HT-29 (cell line): ENCODE measurements at regions not wholly inside any gene's neighbourhood (a gene's known extent, or its start where the extent isn't known, plus 50 kb on each side); places are given as distances from the start of the nearest gene placed in this dataset.

Experiments
- DNase-seq: peaks from one replicate; pipeline ENCODE4 v3.0.0-alpha.2; 2015; ENCODE audit warnings: low spot score

GRCh38 chr13:33891196-33891742 lies 73.3 kb downstream of the RFC3 start:
- no peak for DNase-seq

GRCh38 chr13:33893559-33893958 lies 75.6 kb downstream of the RFC3 start:
- no peak for DNase-seq

GRCh38 chr13:33904431-33904830 lies 86.5 kb downstream of the RFC3 start:
- no peak for DNase-seq

GRCh38 chr13:33908116-33908515 lies 90.2 kb downstream of the RFC3 start:
- DNase-seq: no peak

GRCh38 chr13:33910255-33910654 lies 92.3 kb downstream of the RFC3 start:
- DNase-seq: no peak

- DNase-seq: no peak
Measured at GRCh38 chr13:33911521-33911920, 93.6 kb downstream of the RFC3 start.

- no peak for DNase-seq
Measured at GRCh38 chr13:33913829-33914228, 95.9 kb downstream of the RFC3 start.

GRCh38 chr13:33917190-33917589 lies 99.2 kb downstream of the RFC3 start:
- no peak for DNase-seq

GRCh38 chr13:33918199-33918932 lies 100.4 kb downstream of the RFC3 start:
- no peak for DNase-seq

- no peak for DNase-seq
Measured at GRCh38 chr13:33919120-33919519, 101.2 kb downstream of the RFC3 start.

- DNase-seq: no peak
Measured at GRCh38 chr13:33925563-33925962, 107.6 kb downstream of the RFC3 start.

- no peak for DNase-seq
Measured at GRCh38 chr13:33927315-33927714, 109.4 kb downstream of the RFC3 start.

- DNase-seq: peak; percentile 95
Measured at GRCh38 chr13:33931397-33932311, 113.7 kb downstream of the RFC3 start.

GRCh38 chr13:33932769-33933406 lies 114.9 kb downstream of the RFC3 start:
- DNase-seq: no peak

- no peak for DNase-seq
Measured at GRCh38 chr13:33933810-33934209, 115.9 kb downstream of the RFC3 start.

- no peak for DNase-seq
Measured at GRCh38 chr13:33934343-33934742, 116.4 kb downstream of the RFC3 start.

GRCh38 chr13:33934951-33935371 lies 117.0 kb downstream of the RFC3 start:
- no peak for DNase-seq

- DNase-seq: no peak
Measured at GRCh38 chr13:33935969-33936368, 118.0 kb downstream of the RFC3 start.

- peak; percentile 95 for DNase-seq
Measured at GRCh38 chr13:33937373-33938098, 119.6 kb downstream of the RFC3 start.

GRCh38 chr13:33940256-33940655 lies 122.3 kb downstream of the RFC3 start:
- DNase-seq: no peak

- no peak for DNase-seq
Measured at GRCh38 chr13:33940898-33941297, 122.9 kb downstream of the RFC3 start.
